Activated CD4-positive, alpha-beta T cell treated with anti-CD3 and anti-CD28 coated beads, Interleukin-2, amount 50 U/mL, for 1 hour (primary cell): ENCODE measurements at regions not wholly inside any gene's neighbourhood (a gene's known extent, or its start where the extent isn't known, plus 50 kb on each side); places are given as distances from the start of the nearest gene placed in this dataset.

Experiments
- DNase-seq: peaks from one replicate; pipeline ENCODE4 v3.0.0-alpha.2; 2020

GRCh38 chr18:76252880-76253279 is 242.2 kb downstream of the ZNF516 start:
- no peak for DNase-seq

GRCh38 chr18:76252139-76252538 is 242.9 kb downstream of the ZNF516 start:
- no peak for DNase-seq

GRCh38 chr18:76251691-76252090 is 243.4 kb downstream of the ZNF516 start:
- no peak for DNase-seq

- no peak for DNase-seq
Measured at GRCh38 chr18:76246590-76246989, 248.5 kb downstream of the ZNF516 start.

- no peak for DNase-seq
Measured at GRCh38 chr18:76234676-76235060, 260.4 kb downstream of the ZNF516 start.

GRCh38 chr18:76233876-76234675 is 261.0 kb downstream of the ZNF516 start:
- DNase-seq: no peak

- no peak for DNase-seq
Measured at GRCh38 chr18:76233406-76233805, 261.6 kb downstream of the ZNF516 start.

GRCh38 chr18:76232779-76233178 is 262.3 kb downstream of the ZNF516 start:
- no peak for DNase-seq

- no peak for DNase-seq
Measured at GRCh38 chr18:76232010-76232409, 263.0 kb downstream of the ZNF516 start.

GRCh38 chr18:76231402-76231801 is 263.6 kb downstream of the ZNF516 start:
- no peak for DNase-seq

- DNase-seq: no peak
Measured at GRCh38 chr18:76230791-76231190, 264.3 kb downstream of the ZNF516 start.

- DNase-seq: no peak
Measured at GRCh38 chr18:76228716-76229115, 266.3 kb downstream of the ZNF516 start.

GRCh38 chr18:76227759-76228158 is 267.3 kb downstream of the ZNF516 start:
- no peak for DNase-seq

GRCh38 chr18:76223403-76223802 is 271.6 kb downstream of the ZNF516 start:
- no peak for DNase-seq

GRCh38 chr18:76219023-76219422 is 276.0 kb downstream of the ZNF516 start:
- DNase-seq: no peak

GRCh38 chr18:76216096-76216495 is 278.9 kb downstream of the ZNF516 start:
- DNase-seq: no peak

GRCh38 chr18:76213991-76214390 is 281.1 kb downstream of the ZNF516 start:
- no peak for DNase-seq

- DNase-seq: no peak
Measured at GRCh38 chr18:76212960-76213359, 282.1 kb downstream of the ZNF516 start.

GRCh38 chr18:76209597-76209996 is 285.4 kb downstream of the ZNF516 start:
- DNase-seq: no peak

- DNase-seq: no peak
Measured at GRCh38 chr18:76208678-76209306, 286.2 kb downstream of the ZNF516 start.

GRCh38 chr18:76205906-76206305 is 289.1 kb downstream of the ZNF516 start:
- no peak for DNase-seq

GRCh38 chr18:76203552-76203951 is 291.5 kb downstream of the ZNF516 start:
- no peak for DNase-seq

- no peak for DNase-seq
Measured at GRCh38 chr18:76202322-76202721, 292.7 kb downstream of the ZNF516 start.

- DNase-seq: no peak
Measured at GRCh38 chr18:76195601-76196000, 299.4 kb downstream of the ZNF516 start.

- no peak for DNase-seq
Measured at GRCh38 chr18:76188097-76188496, 306.9 kb downstream of the ZNF516 start.
